GM19395 (cell line): ENCODE measurements at regions not wholly inside any gene's neighbourhood (a gene's known extent, or its start where the extent isn't known, plus 50 kb on each side); places are given as distances from the start of the nearest gene placed in this dataset.
"Not testable (repeated sequence)": the region's sequence is repeated elsewhere in the genome, so short reads cannot be mapped to it uniquely, and the experiment has no call there.

ENCODE experiments used
- ATAC-seq: cut with Tn5 transposase; IDR thresholded peaks from one replicate; pipeline ENCODE4 v1.9.1; 2021; ENCODE audit warnings: mild to moderate bottlenecking, moderate library complexity; ENCODE audit not compliant: unreplicated experiment

- ATAC-seq, result no peak
These were observed 82.9 kb downstream of the ZNF737 start for GRCh38 chr19:20482721-20483120.

DNA sequence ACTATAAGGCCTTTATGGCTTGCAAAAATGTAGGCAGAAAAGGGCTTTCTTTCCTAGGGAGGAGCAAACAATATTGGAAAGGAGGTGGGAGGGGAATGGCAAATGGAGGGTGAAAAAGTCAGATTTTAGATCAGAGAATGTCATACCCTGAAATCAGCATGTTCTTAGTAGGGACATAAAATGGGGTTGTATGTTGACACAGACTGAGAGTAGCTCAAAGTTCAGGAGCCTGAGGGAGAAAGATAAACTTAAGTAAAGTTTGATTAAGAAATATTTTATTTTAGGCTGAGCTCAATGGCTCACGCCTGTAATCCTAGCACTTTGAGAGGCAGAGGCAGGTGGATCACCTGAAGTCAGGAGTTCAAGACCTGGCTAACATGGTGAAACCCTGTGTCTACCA, 83.8 kb downstream of the ZNF737 start:
- ATAC-seq, result no peak

- ATAC-seq, result no peak
These were observed 86.1 kb downstream of the ZNF737 start for GRCh38 chr19:20479483-20479882.

DNA sequence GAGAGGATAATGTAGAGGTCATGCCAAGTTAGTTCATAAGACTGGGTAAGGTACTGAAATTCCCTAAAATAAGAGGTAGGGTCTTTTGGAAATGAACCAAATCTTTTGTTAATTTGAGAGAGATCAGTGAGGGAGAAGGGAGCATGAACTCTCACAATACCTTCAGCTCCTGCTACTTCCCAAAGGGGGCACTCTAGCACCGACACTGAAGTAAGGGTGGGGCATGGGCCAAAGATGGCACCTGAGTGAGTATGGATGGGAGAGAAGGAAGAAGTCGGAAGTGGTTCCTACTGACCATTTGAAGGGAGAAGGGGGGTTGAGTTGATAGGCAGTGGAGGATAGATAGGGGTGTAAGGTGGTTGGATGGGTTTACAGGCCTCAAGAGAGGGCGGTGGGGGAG, 86.6 kb downstream of the ZNF737 start:
- no peak for ATAC-seq

DNA sequence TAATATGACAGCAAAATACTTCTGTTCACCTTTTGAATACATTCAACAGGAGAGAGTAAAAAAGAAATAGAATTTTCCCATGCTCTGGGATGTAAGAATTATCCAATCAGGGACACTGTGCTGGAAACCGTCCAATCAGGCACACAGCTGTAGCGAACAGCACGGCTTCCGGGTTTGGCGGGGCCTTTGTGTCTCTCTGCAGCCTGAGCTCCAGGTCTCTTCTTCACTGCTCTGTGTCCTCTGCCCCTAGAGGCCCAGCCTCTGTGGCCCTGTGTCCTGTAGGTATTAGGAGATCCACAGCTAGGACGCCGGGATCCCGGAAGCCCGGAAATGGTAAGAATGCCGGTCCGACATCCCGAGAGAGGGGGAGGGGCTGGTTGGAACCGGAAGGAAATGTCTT, 92.7 kb downstream of the ZNF737 start:
- no peak for ATAC-seq

DNA sequence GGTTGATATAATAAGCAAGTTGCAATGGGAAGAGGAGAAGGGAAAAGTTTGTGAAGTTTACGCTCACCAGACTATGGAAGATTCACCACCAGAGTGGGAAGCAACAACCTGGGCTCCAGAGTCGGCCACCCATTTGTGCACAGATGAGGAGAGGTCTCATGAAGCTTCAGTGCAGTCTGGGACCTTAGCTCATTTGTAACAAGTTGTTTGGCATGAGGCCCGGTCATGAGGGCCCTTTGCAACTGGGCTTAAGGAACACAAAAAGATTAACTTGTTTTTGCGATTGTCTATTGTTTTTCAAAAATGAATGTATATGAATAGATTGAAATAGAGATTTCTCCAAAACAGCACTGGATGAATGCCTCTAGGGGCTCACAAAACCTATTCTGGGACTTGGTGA, 94.2 kb downstream of the ZNF737 start:
- no peak for ATAC-seq

DNA sequence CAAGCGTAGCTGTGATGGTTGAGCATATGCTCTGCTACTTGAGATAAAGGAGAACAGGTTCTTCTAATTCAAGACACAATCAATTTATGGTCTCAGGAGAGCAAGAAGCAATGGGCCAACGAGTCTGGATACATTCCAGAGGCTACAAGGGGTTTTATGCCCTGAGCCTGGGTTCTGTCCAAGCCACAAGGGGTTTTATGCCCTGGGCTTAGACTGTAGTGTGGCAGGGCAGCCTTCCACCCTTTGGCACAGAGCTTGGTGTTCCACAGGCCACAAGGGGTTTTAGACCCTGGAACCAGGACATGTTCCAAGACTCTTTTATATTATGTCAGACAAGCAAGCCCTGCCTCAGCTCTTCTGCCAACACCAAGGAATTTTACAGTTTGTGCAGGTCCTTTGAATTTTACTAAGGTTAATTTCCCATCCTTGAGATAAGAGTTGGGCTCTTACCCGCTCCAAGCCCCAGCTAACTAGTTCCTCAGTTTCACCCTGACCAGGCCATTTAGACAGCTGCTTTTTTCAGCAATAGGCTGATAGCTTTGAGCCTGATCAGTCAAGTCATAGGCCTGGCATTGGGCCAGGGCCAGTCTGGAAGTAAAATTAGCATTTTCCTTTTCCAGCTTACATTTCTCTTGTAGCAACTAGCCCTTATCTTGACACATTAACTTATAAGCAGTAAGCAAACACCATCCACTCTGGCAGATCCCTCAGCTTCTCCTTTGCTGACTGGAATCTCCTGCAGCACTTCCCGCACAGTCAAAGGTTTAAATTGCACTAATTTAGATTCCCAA, 95.0 kb downstream of the ZNF737 start:
- no peak for ATAC-seq

DNA sequence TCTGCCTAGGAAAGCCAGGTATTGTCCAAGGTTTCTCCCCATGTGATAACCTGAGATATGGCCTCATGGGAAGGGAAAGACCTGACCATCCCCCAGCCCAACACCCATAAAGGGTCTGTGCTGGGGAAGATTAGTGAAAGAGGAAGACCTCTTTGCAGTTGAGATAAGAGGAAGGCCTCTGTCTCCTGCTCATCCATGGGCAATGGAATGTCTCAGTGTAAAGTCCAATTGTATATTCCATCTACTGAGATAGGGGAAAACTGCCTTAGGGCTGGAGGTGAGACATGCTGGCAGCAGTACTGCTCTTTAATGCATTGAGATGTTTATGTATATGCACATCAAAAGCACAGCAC, 99.0 kb downstream of the ZNF737 start:
- not testable (repeated sequence) for ATAC-seq

DNA sequence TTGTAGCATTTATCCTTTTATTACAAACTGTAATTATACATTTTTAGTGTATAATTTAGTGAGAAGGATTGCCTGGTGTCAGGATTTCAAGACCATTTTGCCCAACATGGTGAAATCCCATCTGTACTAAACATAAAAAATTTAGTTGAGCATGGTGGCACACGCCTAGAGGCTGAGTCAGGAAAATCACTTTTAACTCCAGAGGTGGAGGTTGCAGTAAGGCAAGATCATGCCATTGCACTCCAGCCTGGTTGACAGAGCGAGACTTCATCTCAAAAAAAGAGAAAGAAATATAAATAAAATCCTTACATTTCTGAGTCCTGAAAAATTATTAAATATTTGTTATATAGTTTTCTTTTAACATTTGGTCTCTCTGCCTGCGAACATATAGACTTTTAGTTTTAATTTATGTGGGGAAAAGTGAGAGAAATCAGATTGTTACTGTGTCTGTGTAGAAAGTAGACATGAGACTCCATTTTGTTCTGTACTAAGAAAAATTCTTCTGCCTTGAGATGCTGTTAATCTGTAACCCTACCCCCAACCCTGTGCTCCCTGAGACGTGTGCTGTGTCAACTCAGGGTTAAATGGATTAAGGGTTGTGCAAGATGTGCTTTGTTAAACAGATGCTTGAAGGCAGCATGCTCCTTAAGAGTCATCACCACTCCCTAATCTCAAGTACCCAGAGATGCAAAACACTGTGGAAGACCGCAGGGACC, 99.5 kb downstream of the ZNF737 start:
- not testable (repeated sequence) for ATAC-seq

GRCh38 chr19:20453425-20453935, 112.1 kb downstream of the ZNF737 start:
- no peak for ATAC-seq

- no peak for ATAC-seq
These were observed 121.2 kb downstream of the ZNF737 start for GRCh38 chr19:20444202-20444885.

GRCh38 chr19:20432266-20432842, 133.2 kb downstream of the ZNF737 start:
- ATAC-seq, result not testable (repeated sequence)

GRCh38 chr19:20431826-20432225, 133.8 kb downstream of the ZNF737 start:
- ATAC-seq, result no peak

GRCh38 chr19:20423381-20424197, 142.0 kb downstream of the ZNF737 start:
- peak; percentile 10 for ATAC-seq

GRCh38 chr19:20422216-20423205, 143.1 kb downstream of the ZNF737 start:
- ATAC-seq, result no peak

GRCh38 chr19:20416661-20417060, 148.9 kb downstream of the ZNF737 start:
- no peak for ATAC-seq

DNA sequence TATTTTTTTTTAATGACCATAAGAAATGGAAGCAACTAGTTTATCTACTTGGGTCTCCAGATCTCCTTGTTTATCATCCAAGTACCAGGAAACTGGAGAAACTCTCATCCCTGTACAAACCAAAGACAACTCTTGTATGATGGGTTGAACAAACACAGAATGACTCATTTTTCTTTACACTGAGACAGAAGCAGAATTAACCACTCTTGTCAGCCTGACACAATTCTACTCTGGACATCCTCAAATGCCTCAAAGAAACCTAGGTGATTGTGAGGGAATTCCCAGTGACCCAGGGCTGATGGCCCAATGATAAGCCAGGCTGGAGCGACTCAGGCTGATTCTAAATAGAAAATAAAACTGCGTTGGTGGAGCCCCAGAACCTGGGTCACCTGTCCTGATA, 151.5 kb downstream of the ZNF737 start:
- no peak for ATAC-seq

GRCh38 chr19:20413705-20414104, 151.9 kb downstream of the ZNF737 start:
- no peak for ATAC-seq

DNA sequence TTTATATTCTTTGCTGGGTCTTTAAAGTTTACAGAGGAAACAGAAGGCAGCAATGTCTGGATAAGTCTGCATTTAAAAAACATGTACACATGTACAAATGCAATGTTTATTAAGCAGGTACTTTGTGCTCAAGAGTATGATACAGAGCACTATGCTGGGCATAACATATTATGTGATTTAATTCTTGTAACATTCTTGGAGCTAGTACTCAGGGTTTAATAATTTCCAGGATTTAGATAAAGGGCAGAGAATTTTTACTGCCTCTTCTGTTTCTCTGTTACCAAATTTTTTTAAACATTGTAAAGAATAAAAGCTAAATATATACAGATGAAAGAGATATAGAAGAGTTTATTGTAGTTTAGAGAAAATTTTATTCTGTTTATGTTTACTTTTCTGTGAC, 152.7 kb downstream of the ZNF737 start:
- ATAC-seq, result no peak
